KG1 (cell line): ENCODE measurements at regions not wholly inside any gene's neighbourhood (a gene's known extent, or its start where the extent isn't known, plus 50 kb on each side); places are given as distances from the start of the nearest gene placed in this dataset.

Source experiments
- DNase-seq: peaks from one replicate; lab custom pipeline; 2025; lab: John Stamatoyannopoulos, UW

- DNase-seq: no peak
Observed at GRCh38 chr17:36728030-36728991, 126.9 kb downstream of the MRM1 start.

- no peak for DNase-seq
Observed at GRCh38 chr17:36730095-36730808, 128.9 kb downstream of the MRM1 start.

- DNase-seq: no peak
Observed at GRCh38 chr17:36730857-36731490, 129.6 kb downstream of the MRM1 start.

DNA sequence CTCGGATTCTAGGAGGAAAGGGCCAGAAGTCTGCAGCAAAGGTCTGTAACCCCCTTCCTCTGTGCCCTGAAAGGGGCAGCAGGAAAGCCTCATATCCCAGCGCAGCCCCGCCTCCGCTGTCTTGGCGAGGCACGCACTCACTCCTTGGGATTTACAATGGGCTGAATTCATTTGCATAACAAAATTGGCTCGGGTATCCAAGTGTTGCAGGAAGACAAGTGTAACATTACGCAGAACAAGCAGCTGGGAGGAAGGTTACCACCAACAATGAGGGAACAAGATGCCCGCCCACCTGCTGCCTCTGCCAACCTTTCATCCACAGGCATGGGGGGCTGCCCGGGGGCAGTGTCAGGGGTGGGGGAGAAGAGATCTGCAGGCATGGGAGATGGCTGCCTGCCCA, 130.4 kb downstream of the MRM1 start:
- DNase-seq: no peak

- DNase-seq: no peak
Observed at GRCh38 chr17:36732351-36732750, 131.0 kb downstream of the MRM1 start.

DNA sequence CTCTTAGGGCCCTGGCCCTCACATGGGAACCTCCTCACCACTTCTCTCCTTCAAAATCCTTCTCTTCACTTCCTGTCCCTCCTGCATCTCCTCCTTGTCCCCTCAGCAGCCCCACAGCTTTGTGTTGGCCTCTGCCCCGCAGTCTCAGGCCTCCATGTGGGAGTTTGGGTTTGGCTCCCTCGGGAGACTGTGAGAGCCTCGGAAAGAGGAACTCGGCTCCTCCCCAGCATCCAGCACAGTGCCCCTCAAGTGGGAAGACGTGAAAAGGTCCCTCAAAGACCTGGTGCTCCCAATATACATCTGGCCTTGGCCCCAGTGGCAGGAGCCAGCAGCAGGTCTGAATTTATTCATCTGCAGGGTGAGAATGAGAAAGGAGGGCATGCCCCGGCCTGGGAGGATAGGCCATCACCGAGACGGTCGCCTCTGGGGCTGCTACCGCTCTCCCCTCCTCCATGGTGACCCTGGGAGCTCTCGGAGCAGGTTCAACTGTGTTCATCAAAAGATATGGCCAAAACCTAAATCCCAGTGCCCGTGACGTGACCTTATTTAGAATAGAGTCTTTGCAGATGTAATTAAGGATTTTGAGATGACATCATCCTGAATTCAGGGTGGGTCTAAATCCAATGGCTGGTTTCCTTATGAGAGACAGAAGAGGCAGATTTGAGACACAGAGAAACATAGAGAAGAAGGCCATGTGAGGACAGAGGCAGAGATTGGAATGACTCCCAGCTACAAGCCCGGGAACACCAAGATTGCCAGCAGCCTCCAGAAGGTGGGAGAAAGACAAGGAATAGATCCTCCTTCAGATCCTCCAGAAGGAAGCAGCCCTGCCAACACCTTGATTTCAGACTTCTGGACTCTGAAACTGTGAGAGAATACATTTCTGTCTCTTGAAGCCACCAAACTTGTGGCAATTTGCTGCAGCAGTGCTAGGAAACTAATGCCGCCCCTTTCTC, 135.1 kb downstream of the MRM1 start:
- DNase-seq: no peak

- no peak for DNase-seq
Observed at GRCh38 chr17:36739208-36739607, 137.8 kb downstream of the MRM1 start.

DNA sequence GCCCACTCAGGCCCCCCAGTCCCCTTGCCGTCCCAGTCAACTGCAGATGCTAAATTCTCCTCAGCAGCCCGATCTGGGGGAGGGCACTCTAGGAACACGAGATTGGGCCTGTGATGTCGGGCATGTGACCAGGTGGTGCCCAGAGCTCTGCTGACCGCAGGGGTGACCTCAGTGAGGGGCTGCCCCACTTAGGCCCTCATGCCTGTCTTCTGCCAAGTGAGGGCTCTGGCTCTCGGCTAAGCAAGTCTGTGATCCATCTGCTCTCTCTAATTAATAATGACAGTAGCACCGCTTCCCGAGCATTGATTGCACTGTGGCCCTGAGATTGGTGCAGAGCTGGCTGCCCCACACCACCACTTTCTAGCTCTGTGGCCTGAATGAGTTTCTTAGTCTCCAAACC, 138.8 kb downstream of the MRM1 start:
- no peak for DNase-seq

DNA sequence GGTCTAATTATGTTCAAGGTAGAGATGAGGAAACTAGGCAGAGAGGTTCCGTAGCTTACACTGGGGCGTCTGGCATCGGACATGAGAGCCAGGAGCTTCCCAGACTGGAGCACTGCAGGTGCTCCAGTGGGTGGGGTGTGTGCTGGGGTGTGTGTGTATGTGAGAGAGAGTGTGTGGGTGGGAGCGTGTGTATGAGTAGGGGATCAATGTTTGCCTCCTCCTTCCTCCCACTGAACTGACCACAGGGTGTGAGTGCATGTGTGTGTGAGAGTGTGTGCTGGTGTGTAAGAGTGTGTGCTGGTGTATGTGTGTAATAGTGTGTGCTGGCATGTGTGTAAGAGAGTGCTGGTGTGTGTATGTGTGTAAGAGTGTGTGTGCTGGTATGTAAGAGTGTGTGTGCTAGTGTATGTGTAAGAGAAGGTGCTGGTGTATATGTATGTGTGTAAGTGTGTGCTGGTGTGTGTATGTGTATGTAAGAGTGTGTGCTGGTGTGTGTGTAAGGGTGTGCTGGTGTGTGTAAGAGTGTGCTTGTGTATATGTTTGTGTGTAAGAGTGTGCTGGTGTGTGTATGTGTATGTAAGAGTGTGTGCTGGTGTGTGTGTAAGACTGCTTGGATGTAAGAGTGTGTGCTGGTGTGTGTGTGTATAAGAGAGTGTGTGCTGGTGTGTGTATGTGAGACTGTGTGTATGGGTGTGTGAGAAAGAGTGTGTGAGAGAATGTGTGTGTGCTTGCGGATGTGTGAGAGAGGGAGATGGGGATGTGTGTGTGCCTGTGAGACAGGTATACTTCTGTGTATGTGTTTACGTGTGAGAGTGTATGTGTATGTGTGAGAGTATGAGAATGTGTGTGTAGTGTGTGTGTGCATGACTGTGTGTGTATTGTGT, 139.9 kb downstream of the MRM1 start:
- no peak for DNase-seq

GRCh38 chr17:36742267-36743000, 141.1 kb downstream of the MRM1 start:
- no peak for DNase-seq

GRCh38 chr17:36743130-36743529, 141.7 kb downstream of the MRM1 start:
- no peak for DNase-seq

GRCh38 chr17:36746381-36747053, 145.1 kb downstream of the MRM1 start:
- DNase-seq: no peak

- DNase-seq: no peak
Observed at GRCh38 chr17:36747861-36748260, 146.5 kb downstream of the MRM1 start.

DNA sequence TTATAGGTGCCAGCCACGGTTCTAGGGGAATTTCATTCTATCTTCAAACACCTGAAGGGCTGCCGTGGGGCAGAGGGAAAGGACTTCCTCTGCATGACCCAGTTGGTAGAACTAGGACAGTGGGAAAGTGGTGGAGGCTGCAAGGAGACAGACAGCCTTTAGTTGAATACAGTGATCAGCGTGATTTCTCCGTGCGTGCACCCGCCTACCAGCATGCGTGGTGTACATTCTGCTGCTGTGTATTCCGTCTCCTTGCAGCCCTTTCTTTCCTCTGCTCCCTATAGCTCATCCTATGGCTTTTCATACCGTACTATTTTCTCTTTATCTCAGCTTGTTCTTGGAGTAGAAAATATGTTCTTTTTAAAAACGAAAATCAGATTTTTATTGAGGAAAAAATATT, 146.9 kb downstream of the MRM1 start:
- DNase-seq: no peak

GRCh38 chr17:36749493-36749892, 148.1 kb downstream of the MRM1 start:
- DNase-seq: no peak

DNA sequence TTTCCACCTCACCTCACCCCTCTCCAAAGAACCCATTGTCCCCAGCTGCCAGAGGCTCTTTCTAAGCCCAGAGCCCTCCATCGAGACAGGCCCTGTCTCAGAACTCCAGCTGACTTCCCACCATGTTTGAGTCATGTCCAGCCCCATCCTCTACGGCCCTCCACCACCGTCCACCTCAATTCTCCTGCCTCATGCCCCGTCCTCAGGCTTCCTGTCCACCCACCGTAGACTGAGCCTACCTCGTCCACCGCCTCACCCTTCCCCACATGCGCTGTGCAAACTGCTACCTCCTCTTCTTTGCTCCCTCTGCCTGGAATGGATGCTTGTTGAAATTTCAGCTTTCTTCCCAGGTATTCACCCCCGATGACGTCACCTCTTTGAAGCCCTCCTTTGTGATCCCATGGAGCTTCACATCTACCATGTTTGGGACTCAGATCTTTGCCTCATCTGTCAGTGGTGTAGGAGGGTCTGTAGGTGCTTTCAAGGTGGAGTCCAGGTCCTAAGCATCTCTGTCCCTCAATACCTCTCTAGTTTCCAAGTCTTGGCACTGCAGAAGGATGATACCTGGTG, 149.0 kb downstream of the MRM1 start:
- no peak for DNase-seq

DNA sequence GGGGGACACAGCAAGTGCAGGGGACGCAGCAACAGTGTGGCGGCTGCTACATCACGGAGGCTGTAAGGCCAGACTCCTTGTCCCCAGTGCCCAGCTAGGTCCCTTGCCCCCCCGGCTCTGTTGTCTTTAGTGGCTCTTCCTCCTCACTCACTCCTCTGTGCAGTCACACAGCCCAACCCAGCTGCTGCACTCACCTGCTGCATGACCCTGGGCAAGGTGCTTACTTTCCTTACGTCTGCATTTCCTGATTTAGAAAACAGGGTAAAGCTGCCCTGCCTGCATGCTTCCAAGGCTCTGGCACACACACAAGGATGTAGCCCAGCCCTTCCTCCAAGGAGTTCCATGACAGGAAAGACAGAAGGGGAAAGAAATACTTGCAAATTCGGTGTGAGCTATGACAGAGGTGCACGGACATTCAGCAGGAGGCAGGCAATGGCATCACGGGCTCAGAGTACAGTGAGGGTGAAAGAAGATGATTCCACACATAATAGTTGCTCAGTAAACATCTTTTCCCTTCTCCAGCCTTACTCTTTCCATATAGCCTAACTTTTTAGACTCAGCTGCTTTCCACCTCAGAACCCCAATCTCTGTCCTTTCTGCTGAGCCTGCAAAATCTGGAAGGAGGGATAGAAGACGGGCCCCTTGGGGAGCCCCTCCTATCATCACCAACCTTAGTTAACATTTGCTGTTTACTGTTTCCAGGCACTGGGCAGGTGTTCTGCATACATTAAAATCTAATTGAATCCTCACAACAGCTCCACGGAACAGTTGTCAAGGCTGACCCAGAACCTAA, 150.9 kb downstream of the MRM1 start:
- DNase-seq: no peak

DNA sequence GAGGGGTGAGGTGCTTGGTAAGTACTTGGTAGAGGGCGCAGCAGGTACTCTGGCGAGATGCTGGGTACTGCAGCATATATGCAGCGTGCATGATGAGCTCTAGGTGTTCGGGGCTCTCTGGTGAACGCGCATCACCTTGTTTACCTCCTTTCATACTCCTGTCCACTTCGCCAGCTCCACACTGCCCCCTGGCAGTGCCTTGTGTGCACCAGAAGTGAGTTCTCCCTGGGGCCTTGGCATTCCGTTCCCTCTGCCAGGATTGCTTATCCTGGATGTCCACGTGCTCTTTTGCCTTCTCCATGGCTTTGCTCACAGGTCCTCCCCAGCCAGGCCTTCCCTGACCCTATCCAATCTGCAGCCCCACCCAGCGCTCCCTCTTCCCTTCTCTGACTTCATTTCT, 154.2 kb downstream of the MRM1 start:
- no peak for DNase-seq
